ENCODE measurements at regions not wholly inside any gene's neighbourhood (a gene's known extent, or its start where the extent isn't known, plus 50 kb on each side); places are given as distances from the start of the nearest gene placed in this dataset.

DNA sequence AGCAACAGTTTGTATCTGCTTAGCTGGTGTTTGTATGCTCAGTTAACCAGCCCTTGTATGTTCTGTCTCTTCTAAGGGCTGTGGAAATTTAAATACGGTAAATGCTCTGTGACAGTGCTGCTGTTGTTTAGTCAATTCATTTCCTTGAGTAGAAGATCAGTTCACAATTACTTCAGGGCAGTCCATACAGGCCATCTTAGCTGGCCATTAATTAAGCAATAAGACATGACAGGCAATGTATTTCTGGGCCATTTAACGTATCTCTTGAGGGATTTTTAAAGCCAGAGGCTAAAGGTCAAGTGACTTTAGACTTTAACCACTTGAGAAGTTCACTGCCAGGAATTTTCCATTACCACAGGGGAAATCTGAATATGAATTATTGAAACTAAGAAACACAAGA lies 351.8 kb downstream of the ZIC1 start:
- Histone ChIP-seq H3K27ac (ENCODE audit: low read depth, low read length) (no peak overlapping the region), H3K4me3 (ENCODE audit: low read depth in 1 of 5, low read length in 5 of 5) (no peak overlapping the region), H3K36me3 (ENCODE audit: control insufficient read depth in 5 of 5, insufficient read depth in 5 of 5, low read length in 5 of 5) (no peaks in the 10 kb centered on the region), H3K9ac (ENCODE audit: low read length in 5 of 5) (no peak overlapping the region), H3K9me3 (ENCODE audit: control insufficient read depth in 5 of 5, low read length in 5 of 5) (no peaks in the 10 kb centered on the region), H3K27me3 (ENCODE audit: control insufficient read depth in 5 of 5, insufficient read depth in 4 of 5, low read length in 5 of 5) (no peaks in the 10 kb centered on the region), H3K4me1 (ENCODE audit: control insufficient read depth in 5 of 5, insufficient read depth in 5 of 5, low read length in 5 of 5) (peaks cover 0 to 29% (median 11%) of the 10 kb centered on the region in 5 donors)

GRCh38 chr3:147773116-147773630 lies 364.0 kb downstream of the ZIC1 start:
- Histone ChIP-seq H3K9ac (ENCODE audit: low read length in 5 of 5) (no peak overlapping the region), H3K27ac (ENCODE audit: low read depth, low read length) (no peak overlapping the region), H3K9me3 (ENCODE audit: control insufficient read depth in 5 of 5, low read length in 5 of 5) (no peaks in the 10 kb centered on the region), H3K27me3 (ENCODE audit: control insufficient read depth in 5 of 5, insufficient read depth in 4 of 5, low read length in 5 of 5) (no peaks in the 10 kb centered on the region), H3K4me1 (ENCODE audit: control insufficient read depth in 5 of 5, insufficient read depth in 5 of 5, low read length in 5 of 5) (no peaks in the 10 kb centered on the region), H3K4me3 (ENCODE audit: low read depth in 1 of 5, low read length in 5 of 5) (no peak overlapping the region), H3K36me3 (ENCODE audit: control insufficient read depth in 5 of 5, insufficient read depth in 5 of 5, low read length in 5 of 5) (no peaks in the 10 kb centered on the region)

DNA sequence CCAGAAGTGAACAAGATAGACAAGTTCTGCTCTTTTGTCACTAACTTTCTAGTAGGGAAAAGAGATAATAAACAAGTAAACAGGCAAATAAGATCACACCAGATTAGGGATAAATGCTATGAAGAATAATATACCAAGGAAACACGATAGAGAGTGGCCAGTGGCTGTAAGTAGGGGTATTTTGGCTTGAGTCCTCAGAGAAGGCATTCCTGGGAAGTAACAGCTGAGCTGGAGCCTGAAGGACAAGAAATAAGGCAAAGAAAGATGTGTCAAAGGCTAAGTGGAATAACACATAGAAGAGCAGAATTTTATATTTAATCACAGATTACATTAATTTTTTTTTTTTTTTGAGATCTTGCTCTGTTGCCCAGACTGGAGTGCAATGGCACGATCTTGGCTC lies 366.2 kb downstream of the ZIC1 start:
- Histone ChIP-seq H3K9me3 (ENCODE audit: control insufficient read depth in 5 of 5, low read length in 5 of 5) (no peaks in the 10 kb centered on the region), H3K9ac (ENCODE audit: low read length in 5 of 5) (no peak overlapping the region), H3K27ac (ENCODE audit: low read depth, low read length) (no peak overlapping the region), H3K27me3 (ENCODE audit: control insufficient read depth in 5 of 5, insufficient read depth in 4 of 5, low read length in 5 of 5) (no peaks in the 10 kb centered on the region), H3K36me3 (ENCODE audit: control insufficient read depth in 5 of 5, insufficient read depth in 5 of 5, low read length in 5 of 5) (no peaks in the 10 kb centered on the region), H3K4me3 (ENCODE audit: low read depth in 1 of 5, low read length in 5 of 5) (no peak overlapping the region), H3K4me1 (ENCODE audit: control insufficient read depth in 5 of 5, insufficient read depth in 5 of 5, low read length in 5 of 5) (no peaks in the 10 kb centered on the region)

- Histone ChIP-seq H3K36me3 (ENCODE audit: control insufficient read depth in 5 of 5, insufficient read depth in 5 of 5, low read length in 5 of 5) (no peaks in the 10 kb centered on the region), H3K9ac (ENCODE audit: low read length in 5 of 5) (no peak overlapping the region), H3K4me3 (ENCODE audit: low read depth in 1 of 5, low read length in 5 of 5) (no peak overlapping the region), H3K27me3 (ENCODE audit: control insufficient read depth in 5 of 5, insufficient read depth in 4 of 5, low read length in 5 of 5) (no peaks in the 10 kb centered on the region), H3K9me3 (ENCODE audit: control insufficient read depth in 5 of 5, low read length in 5 of 5) (no peaks in the 10 kb centered on the region), H3K4me1 (ENCODE audit: control insufficient read depth in 5 of 5, insufficient read depth in 5 of 5, low read length in 5 of 5) (no peaks in the 10 kb centered on the region), H3K27ac (ENCODE audit: low read depth, low read length) (no peak overlapping the region)
Observed at GRCh38 chr3:147775816-147776530, 366.8 kb downstream of the ZIC1 start.

DNA sequence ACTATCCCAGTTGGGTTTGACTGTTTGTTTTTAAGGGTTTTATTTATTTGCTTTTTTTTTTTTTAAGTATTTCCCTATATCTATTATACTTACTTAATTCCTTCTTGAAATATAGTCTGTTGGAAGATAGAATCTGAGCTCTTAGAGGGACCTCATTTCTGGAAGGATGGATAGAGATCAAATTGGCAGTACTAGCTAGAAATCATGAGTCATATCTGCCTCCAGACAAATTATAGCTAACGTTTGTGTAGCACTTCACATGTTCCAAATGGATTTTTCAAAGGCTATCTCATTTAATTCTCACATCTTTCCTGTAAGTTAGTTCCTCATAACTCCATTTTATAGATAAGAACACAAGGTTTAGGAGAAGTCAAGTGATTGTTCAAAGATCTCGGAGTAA lies 384.7 kb downstream of the ZIC1 start:
- no peak overlapping the region for H3K9ac ChIP-seq (ENCODE audit: low read length in 5 of 5)
- H3K36me3 ChIP-seq (ENCODE audit: control insufficient read depth in 5 of 5, insufficient read depth in 5 of 5, low read length in 5 of 5), result no peaks in the 10 kb centered on the region
- no peaks in the 10 kb centered on the region for H3K4me1 ChIP-seq (ENCODE audit: control insufficient read depth in 5 of 5, insufficient read depth in 5 of 5, low read length in 5 of 5)
- H3K9me3 ChIP-seq (ENCODE audit: control insufficient read depth in 5 of 5, low read length in 5 of 5), result no peaks in the 10 kb centered on the region
- no peak overlapping the region for H3K27ac ChIP-seq (ENCODE audit: low read depth, low read length)
- no peak overlapping the region for H3K4me3 ChIP-seq (ENCODE audit: low read depth in 1 of 5, low read length in 5 of 5)
- H3K27me3 ChIP-seq (ENCODE audit: control insufficient read depth in 5 of 5, insufficient read depth in 4 of 5, low read length in 5 of 5), result no peaks in the 10 kb centered on the region

GRCh38 chr3:147794596-147794995 lies 385.4 kb downstream of the ZIC1 start:
- Histone ChIP-seq H3K27ac (ENCODE audit: low read depth, low read length) (no peak overlapping the region), H3K27me3 (ENCODE audit: control insufficient read depth in 5 of 5, insufficient read depth in 4 of 5, low read length in 5 of 5) (no peaks in the 10 kb centered on the region), H3K4me1 (ENCODE audit: control insufficient read depth in 5 of 5, insufficient read depth in 5 of 5, low read length in 5 of 5) (no peaks in the 10 kb centered on the region), H3K4me3 (ENCODE audit: low read depth in 1 of 5, low read length in 5 of 5) (no peak overlapping the region), H3K9ac (ENCODE audit: low read length in 5 of 5) (no peak overlapping the region), H3K36me3 (ENCODE audit: control insufficient read depth in 5 of 5, insufficient read depth in 5 of 5, low read length in 5 of 5) (no peaks in the 10 kb centered on the region), H3K9me3 (ENCODE audit: control insufficient read depth in 5 of 5, low read length in 5 of 5) (no peaks in the 10 kb centered on the region)

GRCh38 chr3:147795418-147795817 lies 386.3 kb downstream of the ZIC1 start:
- Histone ChIP-seq H3K9me3 (ENCODE audit: control insufficient read depth in 5 of 5, low read length in 5 of 5) (no peaks in the 10 kb centered on the region), H3K4me3 (ENCODE audit: low read depth in 1 of 5, low read length in 5 of 5) (no peak overlapping the region), H3K9ac (ENCODE audit: low read length in 5 of 5) (no peak overlapping the region), H3K27ac (ENCODE audit: low read depth, low read length) (no peak overlapping the region), H3K27me3 (ENCODE audit: control insufficient read depth in 5 of 5, insufficient read depth in 4 of 5, low read length in 5 of 5) (no peaks in the 10 kb centered on the region), H3K4me1 (ENCODE audit: control insufficient read depth in 5 of 5, insufficient read depth in 5 of 5, low read length in 5 of 5) (no peaks in the 10 kb centered on the region), H3K36me3 (ENCODE audit: control insufficient read depth in 5 of 5, insufficient read depth in 5 of 5, low read length in 5 of 5) (no peaks in the 10 kb centered on the region)

GRCh38 chr3:147797095-147797494 lies 387.9 kb downstream of the ZIC1 start:
- H3K4me3 ChIP-seq (ENCODE audit: low read depth in 1 of 5, low read length in 5 of 5), result no peak overlapping the region
- H3K36me3 ChIP-seq (ENCODE audit: control insufficient read depth in 5 of 5, insufficient read depth in 5 of 5, low read length in 5 of 5), result no peaks in the 10 kb centered on the region
- no peaks in the 10 kb centered on the region for H3K9me3 ChIP-seq (ENCODE audit: control insufficient read depth in 5 of 5, low read length in 5 of 5)
- H3K9ac ChIP-seq (ENCODE audit: low read length in 5 of 5), result no peak overlapping the region
- H3K4me1 ChIP-seq (ENCODE audit: control insufficient read depth in 5 of 5, insufficient read depth in 5 of 5, low read length in 5 of 5), result no peaks in the 10 kb centered on the region
- no peaks in the 10 kb centered on the region for H3K27me3 ChIP-seq (ENCODE audit: control insufficient read depth in 5 of 5, insufficient read depth in 4 of 5, low read length in 5 of 5)
- no peak overlapping the region for H3K27ac ChIP-seq (ENCODE audit: low read depth, low read length)

GRCh38 chr3:147799601-147800000 lies 390.4 kb downstream of the ZIC1 start:
- H3K4me3 ChIP-seq (ENCODE audit: low read depth in 1 of 5, low read length in 5 of 5), result no peak overlapping the region
- no peaks in the 10 kb centered on the region for H3K4me1 ChIP-seq (ENCODE audit: control insufficient read depth in 5 of 5, insufficient read depth in 5 of 5, low read length in 5 of 5)
- H3K27me3 ChIP-seq (ENCODE audit: control insufficient read depth in 5 of 5, insufficient read depth in 4 of 5, low read length in 5 of 5), result no peaks in the 10 kb centered on the region
- H3K9me3 ChIP-seq (ENCODE audit: control insufficient read depth in 5 of 5, low read length in 5 of 5), result no peaks in the 10 kb centered on the region
- no peak overlapping the region for H3K27ac ChIP-seq (ENCODE audit: low read depth, low read length)
- no peaks in the 10 kb centered on the region for H3K36me3 ChIP-seq (ENCODE audit: control insufficient read depth in 5 of 5, insufficient read depth in 5 of 5, low read length in 5 of 5)
- no peak overlapping the region for H3K9ac ChIP-seq (ENCODE audit: low read length in 5 of 5)

DNA sequence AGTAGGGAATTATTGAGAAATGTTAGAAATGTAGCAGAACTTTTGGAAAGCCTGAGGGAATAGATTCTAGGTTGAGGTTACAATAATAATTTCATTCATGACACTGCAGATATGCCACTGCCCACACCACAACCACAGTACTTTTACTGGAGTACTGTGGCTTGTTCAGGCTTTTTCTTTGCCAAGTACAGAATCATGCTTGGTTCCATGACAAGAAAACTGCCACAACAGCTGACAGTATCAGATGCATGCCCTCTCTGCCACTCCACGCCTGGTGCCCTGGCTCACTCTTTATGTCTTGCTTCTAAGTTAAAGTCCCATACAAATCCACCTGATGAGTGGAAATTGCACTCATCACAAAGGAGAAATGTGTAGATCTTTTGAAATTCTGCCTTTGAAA lies 398.6 kb downstream of the ZIC1 start:
- H3K4me1 ChIP-seq (ENCODE audit: control insufficient read depth in 5 of 5, insufficient read depth in 5 of 5, low read length in 5 of 5), result no peaks in the 10 kb centered on the region
- H3K9ac ChIP-seq (ENCODE audit: low read length in 5 of 5), result no peak overlapping the region
- H3K27me3 ChIP-seq (ENCODE audit: control insufficient read depth in 5 of 5, insufficient read depth in 4 of 5, low read length in 5 of 5), result no peaks in the 10 kb centered on the region

More for the DNA sequence above, 398.6 kb downstream of the ZIC1 start:
- Histone ChIP-seq H3K36me3 (ENCODE audit: control insufficient read depth in 5 of 5, insufficient read depth in 5 of 5, low read length in 5 of 5) (no peaks in the 10 kb centered on the region), H3K9me3 (ENCODE audit: control insufficient read depth in 5 of 5, low read length in 5 of 5) (no peaks in the 10 kb centered on the region), H3K27ac (ENCODE audit: low read depth, low read length) (no peak overlapping the region), H3K4me3 (ENCODE audit: low read depth in 1 of 5, low read length in 5 of 5) (no peak overlapping the region)
